HepG2 (cell line): ENCODE measurements at regions not wholly inside any gene's neighbourhood (a gene's known extent, or its start where the extent isn't known, plus 50 kb on each side); places are given as distances from the start of the nearest gene placed in this dataset.

ENCODE experiments used
- ATAC-seq: fragments of 200-7000 bp; cut with Tn5 transposase; 3 replicates; pipeline ENCODE4 v1.9.1; 2020; ENCODE audit warnings: mild to moderate bottlenecking, moderate library complexity
- BruUV-seq: library from RNA; stranded (reverse); fragments of 400-500 nt; replicated peaks from 2 replicates; lab custom pipeline; 2021; lab: Mats Ljungman, UMichigan
- CTCF ChIA-PET: fragments of 300-600 bp; formaldehyde crosslinking; extraction: SDS; loops from one replicate; lab custom pipeline; 2021; ENCODE audit warnings: low total read pairs, inconsistent platforms, low intra/inter-chr PET ratio; lab: Yijun Ruan, JAX
- POLR2A ChIA-PET: fragments of 350-600 bp; sonication (Branson Sonifier 250); formaldehyde crosslinking; loops from one replicate; lab custom pipeline; 2020; ENCODE audit warnings: antibody characterized with exemption, inconsistent platforms; lab: Yijun Ruan, JAX
- DNase-seq: peaks from one replicate; pipeline ENCODE4 v3.0.0-alpha.2; 2015; ENCODE audit warnings: low spot score
- FAIRE-seq: peaks from 3 replicates; lab custom pipeline; 2011; peaks lifted over from hg19 to GRCh38; lab: Jason Lieb, UNC
- H2AFZ ChIP-seq: one replicate; pipeline ENCODE4 v1.6.1; 2011; ENCODE audit warnings: low read length, inconsistent platforms
- H3K27ac ChIP-seq: fragments of 300-600 bp; 3 replicates; pipeline ENCODE4 v1.8.0; 2011; ENCODE audit warnings: mixed run types, mild to moderate bottlenecking, mixed read lengths, low read length, inconsistent platforms; ENCODE audit not compliant: insufficient read depth; ENCODE audit errors: extremely low read length
- H3K27me3 ChIP-seq, 2 experiments: fragments of 200-600 bp in 1 of 2; 2 replicates in 1 of 2; 3 replicates in 1 of 2; pipeline versions ENCODE4 v1.6.0 to v1.8.0; 2011; ENCODE audit warnings: low read length in 2 of 2, mild to moderate bottlenecking in 2 of 2, moderate library complexity in 2 of 2, inconsistent platforms in 1 of 2; ENCODE audit not compliant: insufficient read depth in 2 of 2, control insufficient read depth in 1 of 2
- H3K36me3 ChIP-seq, 2 experiments: fragments of 200-600 bp in 1 of 2; replicated peaks in 1 of 2; 2 replicates in 1 of 2; 3 replicates in 1 of 2; pipeline versions ENCODE4 v1.5.1 to v1.8.0; 2011; ENCODE audit warnings: low read length in 2 of 2, inconsistent platforms in 1 of 2; ENCODE audit not compliant: insufficient read depth in 2 of 2, control insufficient read depth in 1 of 2
- H3K4me1 ChIP-seq: 2 replicates; pipeline ENCODE4 v1.5.1; 2012; ENCODE audit warnings: low read length, inconsistent platforms; ENCODE audit not compliant: insufficient read depth
- H3K4me2 ChIP-seq: 2 replicates; pipeline ENCODE4 v1.6.0; 2011; ENCODE audit warnings: low read depth, low read length, inconsistent platforms
- H3K4me3 ChIP-seq, 3 experiments: fragments of 200-600 bp in 1 of 3; sonication (generic), shearing (Covaris generic) in 1 of 3; replicated peaks in 1 of 3; 2 replicates each; pipeline ENCODE4 v1.5.1; 2011 to 2016; ENCODE audit warnings: low read length in 3 of 3, inconsistent platforms in 2 of 3, low read depth in 2 of 3, mild to moderate bottlenecking in 2 of 3, control low read depth in 1 of 3, mixed read lengths in 1 of 3; ENCODE audit not compliant: insufficient read depth in 1 of 3
- H3K79me2 ChIP-seq: one replicate; pipeline ENCODE4 v1.6.1; 2011; ENCODE audit warnings: low read length, inconsistent platforms; ENCODE audit not compliant: insufficient read depth
- H3K9ac ChIP-seq: 2 replicates; pipeline ENCODE4 v1.6.0; 2011; ENCODE audit warnings: mild to moderate bottlenecking, low read depth, low read length, inconsistent platforms; ENCODE audit not compliant: insufficient read depth
- H3K9me3 ChIP-seq: 2 replicates; pipeline ENCODE4 v1.5.1; 2012; ENCODE audit warnings: mild to moderate bottlenecking, low read length
- H4K20me1 ChIP-seq: 2 replicates; pipeline ENCODE4 v1.6.0; 2011; ENCODE audit warnings: inconsistent platforms, mild to moderate bottlenecking, low read length, moderate library complexity; ENCODE audit not compliant: insufficient read depth
- BCL6 ChIP-seq: IDR thresholded peaks from 2 replicates; pipeline ENCODE4 v1.6.1; 2016; ENCODE audit warnings: missing genetic modification reagents, missing compliant biosample characterization
- EEA1 ChIP-seq: sonication (generic); formaldehyde crosslinking; IDR thresholded peaks from 2 replicates; pipeline ENCODE4 v1.5.1; 2020; ENCODE audit warnings: mild to moderate bottlenecking, missing genetic modification reagents, borderline replicate concordance
- PAXIP1 ChIP-seq: sonication (generic); formaldehyde crosslinking; conservative IDR thresholded peaks from 2 replicates; pipeline ENCODE4 v1.4.0; 2020; ENCODE audit warnings: mild to moderate bottlenecking, missing genetic modification reagents, moderate library complexity
- PITX1 ChIP-seq: sonication (generic); formaldehyde crosslinking; IDR thresholded peaks from 2 replicates; pipeline ENCODE4 v1.5.1; 2020; ENCODE audit warnings: mild to moderate bottlenecking, missing genetic modification reagents
- ZNF180 ChIP-seq: sonication (generic); formaldehyde crosslinking; IDR thresholded peaks from 2 replicates; pipeline ENCODE4 v1.4.0; 2020; ENCODE audit warnings: low read depth, missing genetic modification reagents, borderline replicate concordance
- ZNF263 ChIP-seq: sonication (generic); formaldehyde crosslinking; IDR thresholded peaks from 2 replicates; pipeline ENCODE4 v1.4.0; 2020; ENCODE audit warnings: missing genetic modification reagents
- ZNF788 ChIP-seq: sonication (generic); formaldehyde crosslinking; IDR thresholded peaks from 2 replicates; pipeline ENCODE4 v1.5.0; 2020; ENCODE audit warnings: mild to moderate bottlenecking, missing genetic modification reagents, borderline replicate concordance
- WGBS: methylation state at CpG from one replicate; pipeline ENCODE4 v1.1.6; 2017; ENCODE audit warnings: low lambda C conversion rate; 5-methylcytosine and 5-hydroxymethylcytosine counted together
- in situ Hi-C: cut with HindIII; loops from 2 replicates; pipeline ENCODE4 v1.10.0; 2017; ENCODE audit warnings: low pct_unique_long_range_greater_than_20kb; ENCODE audit not compliant: extremely low pct_ligation_motif_present
- intact Hi-C: fragments of 100-400 bp; cut with micrococcal nuclease; formaldehyde crosslinking; loops from one replicate; pipeline ENCODE4 v1.10.0; 2022; ENCODE audit not compliant: unreplicated experiment
- TF ChIP-seq, protein P1 (sequence below), 2 experiments: fragments of 450-650 bp in 1 of 2; sonication (generic) in 1 of 2; formaldehyde crosslinking in 1 of 2; IDR thresholded peaks; 2 replicates each; pipeline versions ENCODE4 v1.6.1 to v1.8.0; 2016 to 2022; ENCODE audit warnings: antibody characterized with exemption in 1 of 2, mild to moderate bottlenecking in 1 of 2, missing genetic modification reagents in 1 of 2

DNA sequence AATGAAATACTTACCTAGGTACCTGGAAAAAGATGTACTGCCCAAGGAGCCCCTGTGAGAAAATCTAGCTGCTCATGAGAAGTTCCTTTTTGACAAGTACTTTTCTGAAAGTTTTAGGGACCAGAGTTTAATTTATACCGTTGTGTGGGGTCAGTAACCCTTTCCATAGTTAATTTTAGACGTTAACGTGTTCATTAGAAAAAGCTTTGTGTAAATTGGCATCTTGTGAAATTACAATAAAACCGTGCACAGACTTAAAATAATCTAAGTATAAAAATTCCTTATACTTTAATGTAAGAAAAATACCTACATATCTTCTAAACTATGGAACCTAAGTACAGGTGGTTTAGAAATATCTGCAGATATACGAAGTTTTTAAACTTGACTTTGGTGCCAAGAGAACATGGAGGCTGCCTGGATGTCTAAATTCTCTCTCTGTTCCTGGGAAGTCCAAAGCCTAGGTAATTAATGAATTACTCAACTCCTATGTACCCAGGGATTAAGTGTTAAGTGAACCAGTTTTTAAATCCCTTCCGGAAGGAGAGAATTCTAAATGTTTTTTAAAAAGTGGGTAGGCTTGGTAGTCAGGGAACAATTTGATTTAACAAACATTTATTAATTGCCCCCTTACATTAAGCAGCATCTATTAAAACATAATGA, 50.2 kb upstream of the PDX1 start:
- ChIA-PET POLR2A (interaction anchor here (0.7 kb wide), 1 partner anchor 91 kb away, joined by 3 read pairs; no protein-coding TSS in a partner anchor), CTCF (interaction anchor here (1.1 to 1.9 kb wide), 5 partner anchors 84 to 495 kb away, joined by 3 to 12 read pairs (median 5); no protein-coding TSS in a partner anchor)
- Histone ChIP-seq H2AFZ (peak overlapping the region; percentile 77), H3K27ac (no peak overlapping the region), H3K9ac (no peak overlapping the region), H3K4me1 (peaks cover 15% of the 10 kb centered on the region), H3K9me3 (no peaks in the 10 kb centered on the region), H3K36me3 (no peaks in the 10 kb centered on the region), H3K27me3 (no peaks in the 10 kb centered on the region), H3K79me2 (no peaks in the 10 kb centered on the region), H3K4me2 (peak overlapping the region; percentile 51), H4K20me1 (no peaks in the 10 kb centered on the region), H3K4me3 (peak overlapping the region in 1 of 3 experiments; percentile 19; a peak in 1 of 6 replicates)
- TF ChIP-seq ZNF263 (CRISPR knock-in tag) (no peak), ZNF788 (CRISPR knock-in tag) (no peak), ZNF180 (CRISPR knock-in tag) (no peak), PAXIP1 (CRISPR knock-in tag) (peak; percentile 23; the same call in 1 of the 2 replicates), BCL6 (CRISPR knock-in tag) (0 out of 2 replicates have a peak, but pooled peaks have one; percentile 31), PITX1 (CRISPR knock-in tag) (peak; percentile 92), EEA1 (CRISPR knock-in tag) (no peak)
- TF ChIP-seq, protein P1, sequence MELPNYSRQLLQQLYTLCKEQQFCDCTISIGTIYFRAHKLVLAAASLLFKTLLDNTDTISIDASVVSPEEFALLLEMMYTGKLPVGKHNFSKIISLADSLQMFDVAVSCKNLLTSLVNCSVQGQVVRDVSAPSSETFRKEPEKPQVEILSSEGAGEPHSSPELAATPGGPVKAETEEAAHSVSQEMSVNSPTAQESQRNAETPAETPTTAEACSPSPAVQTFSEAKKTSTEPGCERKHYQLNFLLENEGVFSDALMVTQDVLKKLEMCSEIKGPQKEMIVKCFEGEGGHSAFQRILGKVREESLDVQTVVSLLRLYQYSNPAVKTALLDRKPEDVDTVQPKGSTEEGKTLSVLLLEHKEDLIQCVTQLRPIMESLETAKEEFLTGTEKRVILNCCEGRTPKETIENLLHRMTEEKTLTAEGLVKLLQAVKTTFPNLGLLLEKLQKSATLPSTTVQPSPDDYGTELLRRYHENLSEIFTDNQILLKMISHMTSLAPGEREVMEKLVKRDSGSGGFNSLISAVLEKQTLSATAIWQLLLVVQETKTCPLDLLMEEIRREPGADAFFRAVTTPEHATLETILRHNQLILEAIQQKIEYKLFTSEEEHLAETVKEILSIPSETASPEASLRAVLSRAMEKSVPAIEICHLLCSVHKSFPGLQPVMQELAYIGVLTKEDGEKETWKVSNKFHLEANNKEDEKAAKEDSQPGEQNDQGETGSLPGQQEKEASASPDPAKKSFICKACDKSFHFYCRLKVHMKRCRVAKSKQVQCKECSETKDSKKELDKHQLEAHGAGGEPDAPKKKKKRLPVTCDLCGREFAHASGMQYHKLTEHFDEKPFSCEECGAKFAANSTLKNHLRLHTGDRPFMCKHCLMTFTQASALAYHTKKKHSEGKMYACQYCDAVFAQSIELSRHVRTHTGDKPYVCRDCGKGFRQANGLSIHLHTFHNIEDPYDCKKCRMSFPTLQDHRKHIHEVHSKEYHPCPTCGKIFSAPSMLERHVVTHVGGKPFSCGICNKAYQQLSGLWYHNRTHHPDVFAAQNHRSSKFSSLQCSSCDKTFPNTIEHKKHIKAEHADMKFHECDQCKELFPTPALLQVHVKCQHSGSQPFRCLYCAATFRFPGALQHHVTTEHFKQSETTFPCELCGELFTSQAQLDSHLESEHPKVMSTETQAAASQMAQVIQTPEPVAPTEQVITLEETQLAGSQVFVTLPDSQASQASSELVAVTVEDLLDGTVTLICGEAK (IDR thresholded peaks at IDR 0.05) = no peak
- TF ChIP-seq, protein P1 (CRISPR knock-in tag; IDR thresholded peaks at IDR 0.05) = no peak
- ATAC-seq = no peak
- in situ Hi-C loops (no loop called here), intact Hi-C loops (loop anchor here (1.0 kb wide), 2 partner anchors 84 to 115 kb away; no protein-coding TSS in a partner anchor)
- BruUV-seq = no TSS peak
- WGBS = 1% methylated on average over 6 of the region's 6 CpGs
- DNase-seq = peak; percentile 13
- FAIRE-seq = no peak
